ENCODE measurements at regions not wholly inside any gene's neighbourhood (a gene's known extent, or its start where the extent isn't known, plus 50 kb on each side); places are given as distances from the start of the nearest gene placed in this dataset.

DNA sequence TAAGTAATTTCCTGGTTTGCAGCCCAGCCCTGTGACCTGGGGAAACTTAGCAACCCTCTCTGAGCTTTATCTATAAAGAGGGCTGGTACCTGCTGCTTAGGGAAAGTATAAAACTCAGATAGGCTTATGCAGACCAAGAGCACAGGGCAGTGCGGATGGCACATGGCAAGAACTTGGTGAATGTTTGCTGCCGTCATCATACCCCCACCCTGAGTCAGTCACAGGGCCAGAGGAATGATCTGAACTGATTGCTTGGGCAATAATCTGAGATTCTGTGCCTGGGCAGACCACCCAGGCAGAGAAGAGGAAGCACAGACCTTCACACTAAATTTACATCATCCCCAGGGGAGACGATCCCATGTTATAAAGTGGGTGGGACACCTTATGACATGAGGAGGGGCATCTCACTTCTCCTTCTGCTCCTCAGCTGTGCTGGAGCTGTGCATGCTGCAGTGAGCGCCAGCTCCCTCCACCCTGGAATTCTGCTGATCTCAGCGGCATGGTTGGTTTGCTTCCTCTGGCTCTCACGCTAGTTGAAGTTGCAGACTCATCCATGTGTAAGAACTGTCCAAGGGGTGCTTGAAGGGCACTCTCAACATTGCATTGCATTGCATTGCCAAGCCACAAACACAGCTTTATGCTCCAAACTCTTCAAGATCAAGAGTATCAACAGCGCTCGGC is 197.1 kb downstream of the AJAP1 start:
- no TSS peak for BruUV-seq (replicated peaks)
- POLR2A ChIA-PET: no interaction called here

GRCh38 chr1:4848431-4848830 is 194.0 kb downstream of the AJAP1 start:
- Histone ChIP-seq H3K4me3 (replicated peaks in 1 of 2; ENCODE audit: low read depth in 1 of 2, low read length in 2 of 2) (no peak overlapping the region), H2AFZ (ENCODE audit: low read depth, low read length, poor library complexity, severe bottlenecking) (no peak overlapping the region), H3K4me1 (ENCODE audit: control insufficient read depth in 1 of 2, insufficient read depth in 2 of 2, low read length in 2 of 2) (no peaks in the 10 kb centered on the region), H3K9ac (ENCODE audit: low read length) (no peak overlapping the region), H3K9me2 (ENCODE audit: insufficient read depth) (no peaks in the 10 kb centered on the region), H4K20me1 (ENCODE audit: insufficient read depth) (no peaks in the 10 kb centered on the region), H3K9me3 (ENCODE audit: control insufficient read depth in 1 of 2, insufficient read depth in 1 of 2, low read depth in 1 of 2, low read length in 2 of 2) (no peaks in the 10 kb centered on the region; a peak in 1 of 4 replicates), H3K4me2 (ENCODE audit: low read length) (no peak overlapping the region), H3K79me2 (ENCODE audit: insufficient read depth, low read length) (no peaks in the 10 kb centered on the region), H3K27ac (ENCODE audit: low read depth, low read length) (no peak overlapping the region), H3K27me3 (ENCODE audit: insufficient read depth, low read length) (no peaks in the 10 kb centered on the region), H3K36me3 (ENCODE audit: control insufficient read depth in 1 of 2, insufficient read depth in 2 of 2, low read length in 2 of 2) (no peaks in the 10 kb centered on the region)
- no peak for DNase-seq (ENCODE audit: low read depth, low spot score)
- CTCF ChIA-PET: no interaction called here
- no peak for TF ChIP-seq EZH2phosphoT487 (IDR thresholded peaks at IDR 0.05; ENCODE audit: borderline replicate concordance)
- TF ChIP-seq MAX (IDR thresholded peaks at IDR 0.05): no peak
- no peak for TF ChIP-seq ATF3 (IDR thresholded peaks at IDR 0.05)
- TF ChIP-seq EZH2 (IDR thresholded peaks at IDR 0.05): no peak
- no peak for TF ChIP-seq SP1 (IDR thresholded peaks at IDR 0.05; ENCODE audit: low read depth)
- no peak for TF ChIP-seq ELF1 (IDR thresholded peaks at IDR 0.05; ENCODE audit: borderline replicate concordance, low read depth)
- TF ChIP-seq TCF7L2 (IDR thresholded peaks at IDR 0.05; ENCODE audit: borderline replicate concordance, extremely low read depth, insufficient read depth, insufficient read length): no peak
- no peak for TF ChIP-seq CBX3 (IDR thresholded peaks at IDR 0.05; ENCODE audit: low read depth)
- no peak for TF ChIP-seq SRF (IDR thresholded peaks at IDR 0.05; ENCODE audit: low read depth)
- TF ChIP-seq, protein P1, sequence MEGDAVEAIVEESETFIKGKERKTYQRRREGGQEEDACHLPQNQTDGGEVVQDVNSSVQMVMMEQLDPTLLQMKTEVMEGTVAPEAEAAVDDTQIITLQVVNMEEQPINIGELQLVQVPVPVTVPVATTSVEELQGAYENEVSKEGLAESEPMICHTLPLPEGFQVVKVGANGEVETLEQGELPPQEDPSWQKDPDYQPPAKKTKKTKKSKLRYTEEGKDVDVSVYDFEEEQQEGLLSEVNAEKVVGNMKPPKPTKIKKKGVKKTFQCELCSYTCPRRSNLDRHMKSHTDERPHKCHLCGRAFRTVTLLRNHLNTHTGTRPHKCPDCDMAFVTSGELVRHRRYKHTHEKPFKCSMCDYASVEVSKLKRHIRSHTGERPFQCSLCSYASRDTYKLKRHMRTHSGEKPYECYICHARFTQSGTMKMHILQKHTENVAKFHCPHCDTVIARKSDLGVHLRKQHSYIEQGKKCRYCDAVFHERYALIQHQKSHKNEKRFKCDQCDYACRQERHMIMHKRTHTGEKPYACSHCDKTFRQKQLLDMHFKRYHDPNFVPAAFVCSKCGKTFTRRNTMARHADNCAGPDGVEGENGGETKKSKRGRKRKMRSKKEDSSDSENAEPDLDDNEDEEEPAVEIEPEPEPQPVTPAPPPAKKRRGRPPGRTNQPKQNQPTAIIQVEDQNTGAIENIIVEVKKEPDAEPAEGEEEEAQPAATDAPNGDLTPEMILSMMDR (IDR thresholded peaks at IDR 0.05 in 2 of 3, conservative IDR thresholded peaks at IDR 0.05 in 1 of 3; ENCODE audit: borderline replicate concordance in 1 of 3, insufficient read depth in 1 of 3, low read depth in 2 of 3, low read length in 2 of 3): no peak
- no peak for TF ChIP-seq YY1 (IDR thresholded peaks at IDR 0.05; ENCODE audit: extremely low read depth, insufficient replicate concordance, low read depth, low read length)
- TF ChIP-seq CEBPB (IDR thresholded peaks at IDR 0.05; ENCODE audit: low read depth): no peak
- TF ChIP-seq, protein P2, sequence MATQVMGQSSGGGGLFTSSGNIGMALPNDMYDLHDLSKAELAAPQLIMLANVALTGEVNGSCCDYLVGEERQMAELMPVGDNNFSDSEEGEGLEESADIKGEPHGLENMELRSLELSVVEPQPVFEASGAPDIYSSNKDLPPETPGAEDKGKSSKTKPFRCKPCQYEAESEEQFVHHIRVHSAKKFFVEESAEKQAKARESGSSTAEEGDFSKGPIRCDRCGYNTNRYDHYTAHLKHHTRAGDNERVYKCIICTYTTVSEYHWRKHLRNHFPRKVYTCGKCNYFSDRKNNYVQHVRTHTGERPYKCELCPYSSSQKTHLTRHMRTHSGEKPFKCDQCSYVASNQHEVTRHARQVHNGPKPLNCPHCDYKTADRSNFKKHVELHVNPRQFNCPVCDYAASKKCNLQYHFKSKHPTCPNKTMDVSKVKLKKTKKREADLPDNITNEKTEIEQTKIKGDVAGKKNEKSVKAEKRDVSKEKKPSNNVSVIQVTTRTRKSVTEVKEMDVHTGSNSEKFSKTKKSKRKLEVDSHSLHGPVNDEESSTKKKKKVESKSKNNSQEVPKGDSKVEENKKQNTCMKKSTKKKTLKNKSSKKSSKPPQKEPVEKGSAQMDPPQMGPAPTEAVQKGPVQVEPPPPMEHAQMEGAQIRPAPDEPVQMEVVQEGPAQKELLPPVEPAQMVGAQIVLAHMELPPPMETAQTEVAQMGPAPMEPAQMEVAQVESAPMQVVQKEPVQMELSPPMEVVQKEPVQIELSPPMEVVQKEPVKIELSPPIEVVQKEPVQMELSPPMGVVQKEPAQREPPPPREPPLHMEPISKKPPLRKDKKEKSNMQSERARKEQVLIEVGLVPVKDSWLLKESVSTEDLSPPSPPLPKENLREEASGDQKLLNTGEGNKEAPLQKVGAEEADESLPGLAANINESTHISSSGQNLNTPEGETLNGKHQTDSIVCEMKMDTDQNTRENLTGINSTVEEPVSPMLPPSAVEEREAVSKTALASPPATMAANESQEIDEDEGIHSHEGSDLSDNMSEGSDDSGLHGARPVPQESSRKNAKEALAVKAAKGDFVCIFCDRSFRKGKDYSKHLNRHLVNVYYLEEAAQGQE (IDR thresholded peaks at IDR 0.05; ENCODE audit: low read depth): no peak
- BruUV-seq (replicated peaks): no TSS peak
- intact Hi-C loops (cut with micrococcal nuclease): no loop called here
- POLR2A ChIA-PET: no interaction called here
- no peak for ATAC-seq
- RAD21 ChIA-PET (ENCODE audit: low non-redundant PET in 1 of 2, low total read pairs in 2 of 2, uncharacterized antibody in 2 of 2, unreplicated experiment in 2 of 2): no interaction called here

More for the DNA sequence above, 197.1 kb downstream of the AJAP1 start:
- no peaks in the 10 kb centered on the region for H3K4me1 ChIP-seq (ENCODE audit: control insufficient read depth in 1 of 2, insufficient read depth in 2 of 2, low read length in 2 of 2)
- H3K4me3 ChIP-seq (replicated peaks in 1 of 2; ENCODE audit: low read depth in 1 of 2, low read length in 2 of 2): no peak overlapping the region
- H3K9me3 ChIP-seq (ENCODE audit: control insufficient read depth in 1 of 2, insufficient read depth in 1 of 2, low read depth in 1 of 2, low read length in 2 of 2): no peaks in the 10 kb centered on the region; a peak in 1 of 4 replicates
- CTCF ChIA-PET: no interaction called here
- no peaks in the 10 kb centered on the region for H3K79me2 ChIP-seq (ENCODE audit: insufficient read depth, low read length)
- H3K36me3 ChIP-seq (ENCODE audit: control insufficient read depth in 1 of 2, insufficient read depth in 2 of 2, low read length in 2 of 2): no peaks in the 10 kb centered on the region
- DNase-seq (ENCODE audit: low read depth, low spot score) (no peak), ATAC-seq (no peak)
- no peaks in the 10 kb centered on the region for H4K20me1 ChIP-seq (ENCODE audit: insufficient read depth)
- no peak overlapping the region for H3K9ac ChIP-seq (ENCODE audit: low read length)
- RAD21 ChIA-PET (ENCODE audit: low non-redundant PET in 1 of 2, low total read pairs in 2 of 2, uncharacterized antibody in 2 of 2, unreplicated experiment in 2 of 2): no interaction called here
- no peak for TF ChIP-seq SP1 (IDR thresholded peaks at IDR 0.05; ENCODE audit: low read depth)
- no peak for TF ChIP-seq YY1 (IDR thresholded peaks at IDR 0.05; ENCODE audit: extremely low read depth, insufficient replicate concordance, low read depth, low read length)
- H3K4me2 ChIP-seq (ENCODE audit: low read length): no peak overlapping the region
- no peaks in the 10 kb centered on the region for H3K9me2 ChIP-seq (ENCODE audit: insufficient read depth)
- no peak overlapping the region for H3K27ac ChIP-seq (ENCODE audit: low read depth, low read length)
- no peak overlapping the region for H2AFZ ChIP-seq (ENCODE audit: low read depth, low read length, poor library complexity, severe bottlenecking)
- no peaks in the 10 kb centered on the region for H3K27me3 ChIP-seq (ENCODE audit: insufficient read depth, low read length)
- intact Hi-C loops (cut with micrococcal nuclease): no loop called here

All from HCT116 (cell line).